ENCODE measurements at regions not wholly inside any gene's neighbourhood (a gene's known extent, or its start where the extent isn't known, plus 50 kb on each side); places are given as distances from the start of the nearest gene placed in this dataset.

- no peak for FAIRE-seq
- H3K36me3 ChIP-seq (ENCODE audit: control insufficient read depth in 2 of 3, insufficient read depth in 3 of 3, low read length in 3 of 3), result no peaks in the 10 kb centered on the region
- TF ChIP-seq, protein P1, sequence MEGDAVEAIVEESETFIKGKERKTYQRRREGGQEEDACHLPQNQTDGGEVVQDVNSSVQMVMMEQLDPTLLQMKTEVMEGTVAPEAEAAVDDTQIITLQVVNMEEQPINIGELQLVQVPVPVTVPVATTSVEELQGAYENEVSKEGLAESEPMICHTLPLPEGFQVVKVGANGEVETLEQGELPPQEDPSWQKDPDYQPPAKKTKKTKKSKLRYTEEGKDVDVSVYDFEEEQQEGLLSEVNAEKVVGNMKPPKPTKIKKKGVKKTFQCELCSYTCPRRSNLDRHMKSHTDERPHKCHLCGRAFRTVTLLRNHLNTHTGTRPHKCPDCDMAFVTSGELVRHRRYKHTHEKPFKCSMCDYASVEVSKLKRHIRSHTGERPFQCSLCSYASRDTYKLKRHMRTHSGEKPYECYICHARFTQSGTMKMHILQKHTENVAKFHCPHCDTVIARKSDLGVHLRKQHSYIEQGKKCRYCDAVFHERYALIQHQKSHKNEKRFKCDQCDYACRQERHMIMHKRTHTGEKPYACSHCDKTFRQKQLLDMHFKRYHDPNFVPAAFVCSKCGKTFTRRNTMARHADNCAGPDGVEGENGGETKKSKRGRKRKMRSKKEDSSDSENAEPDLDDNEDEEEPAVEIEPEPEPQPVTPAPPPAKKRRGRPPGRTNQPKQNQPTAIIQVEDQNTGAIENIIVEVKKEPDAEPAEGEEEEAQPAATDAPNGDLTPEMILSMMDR (IDR thresholded peaks at IDR 0.05; ENCODE audit: borderline replicate concordance, extremely low read depth, insufficient read depth), result no peak
- H3K4me3 ChIP-seq (ENCODE audit: low read length in 3 of 3), result no peak overlapping the region
- H3K27ac ChIP-seq (ENCODE audit: low read depth in 2 of 2, low read length in 2 of 2), result no peak overlapping the region
- intact Hi-C loops (cut with DNase I), result no loop called here
- no peak for DNase-seq
- H3K9ac ChIP-seq (ENCODE audit: low read length in 3 of 3), result no peak overlapping the region
- no peaks in the 10 kb centered on the region for H3K27me3 ChIP-seq (ENCODE audit: control insufficient read depth, insufficient read depth, low read length)
- no peaks in the 10 kb centered on the region for H3K4me1 ChIP-seq (ENCODE audit: control insufficient read depth in 2 of 3, insufficient read depth in 2 of 3, low read depth in 1 of 3, low read length in 3 of 3)
- peaks cover 0 to 2% (median 0%) of the 10 kb centered on the region in 3 donors for H3K9me3 ChIP-seq (ENCODE audit: control insufficient read depth in 2 of 3, insufficient read depth in 1 of 3, low read length in 3 of 3)
These were observed 203.6 kb downstream of the WNT5A start for GRCh38 chr3:55283441-55283925.

- DNase-seq (peak in 1 of 5 donors; percentile 24), FAIRE-seq (no peak)
- Histone ChIP-seq H3K9ac (ENCODE audit: low read length in 3 of 3) (no peak overlapping the region), H3K36me3 (ENCODE audit: control insufficient read depth in 2 of 3, insufficient read depth in 3 of 3, low read length in 3 of 3) (no peaks in the 10 kb centered on the region), H3K4me3 (ENCODE audit: low read length in 3 of 3) (no peak overlapping the region), H3K27me3 (ENCODE audit: control insufficient read depth, insufficient read depth, low read length) (no peaks in the 10 kb centered on the region), H3K4me1 (ENCODE audit: control insufficient read depth in 2 of 3, insufficient read depth in 2 of 3, low read depth in 1 of 3, low read length in 3 of 3) (no peaks in the 10 kb centered on the region), H3K9me3 (ENCODE audit: control insufficient read depth in 2 of 3, insufficient read depth in 1 of 3, low read length in 3 of 3) (peaks cover 0 to 2% (median 0%) of the 10 kb centered on the region in 3 donors), H3K27ac (ENCODE audit: low read depth in 2 of 2, low read length in 2 of 2) (no peak overlapping the region)
- TF ChIP-seq, protein P1 (IDR thresholded peaks at IDR 0.05; ENCODE audit: borderline replicate concordance, extremely low read depth, insufficient read depth), result no peak
- intact Hi-C loops (cut with DNase I), result no loop called here
These were observed 204.1 kb downstream of the WNT5A start for GRCh38 chr3:55282994-55283393.

DNA sequence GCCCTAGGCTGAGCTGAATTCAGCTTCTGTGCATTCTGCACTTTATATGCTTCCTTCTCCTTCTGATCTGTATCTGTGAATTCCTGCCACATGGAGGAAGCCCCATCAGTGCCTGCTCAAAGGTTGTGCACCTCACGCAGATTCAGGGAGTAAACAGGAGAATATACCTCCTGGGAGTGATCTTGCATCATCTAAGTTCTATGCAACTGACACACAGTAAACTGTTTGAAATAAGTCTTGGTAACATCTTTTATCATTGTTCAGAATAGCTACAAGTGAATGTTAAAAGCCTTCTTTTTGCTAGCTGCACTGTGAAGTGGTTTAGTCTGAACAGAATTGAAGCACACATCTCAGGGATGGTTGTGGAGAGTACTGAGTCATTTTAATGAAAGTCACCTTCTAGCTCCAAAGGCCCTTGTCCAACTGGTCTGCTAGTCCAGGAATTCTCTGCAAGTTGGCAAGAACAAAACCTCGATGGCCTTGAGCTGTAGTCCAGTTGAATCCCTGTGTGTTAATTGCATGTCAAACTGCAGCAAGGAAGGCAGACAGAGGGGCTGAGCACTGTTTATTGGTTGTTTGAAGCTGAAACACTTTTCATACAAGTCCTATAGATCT lies 215.0 kb downstream of the WNT5A start:
- Histone ChIP-seq H3K27ac (ENCODE audit: low read depth in 2 of 2, low read length in 2 of 2) (no peak overlapping the region), H3K4me3 (ENCODE audit: low read length in 3 of 3) (no peak overlapping the region), H3K9ac (ENCODE audit: low read length in 3 of 3) (no peak overlapping the region), H3K36me3 (ENCODE audit: control insufficient read depth in 2 of 3, insufficient read depth in 3 of 3, low read length in 3 of 3) (no peaks in the 10 kb centered on the region), H3K27me3 (ENCODE audit: control insufficient read depth, insufficient read depth, low read length) (no peaks in the 10 kb centered on the region), H3K9me3 (ENCODE audit: control insufficient read depth in 2 of 3, insufficient read depth in 1 of 3, low read length in 3 of 3) (no peaks in the 10 kb centered on the region), H3K4me1 (ENCODE audit: control insufficient read depth in 2 of 3, insufficient read depth in 2 of 3, low read depth in 1 of 3, low read length in 3 of 3) (no peaks in the 10 kb centered on the region)
- no peak for DNase-seq
- intact Hi-C loops (cut with DNase I), result no loop called here
- no peak for FAIRE-seq
- TF ChIP-seq, protein P1 (IDR thresholded peaks at IDR 0.05; ENCODE audit: borderline replicate concordance, extremely low read depth, insufficient read depth), result no peak

DNA sequence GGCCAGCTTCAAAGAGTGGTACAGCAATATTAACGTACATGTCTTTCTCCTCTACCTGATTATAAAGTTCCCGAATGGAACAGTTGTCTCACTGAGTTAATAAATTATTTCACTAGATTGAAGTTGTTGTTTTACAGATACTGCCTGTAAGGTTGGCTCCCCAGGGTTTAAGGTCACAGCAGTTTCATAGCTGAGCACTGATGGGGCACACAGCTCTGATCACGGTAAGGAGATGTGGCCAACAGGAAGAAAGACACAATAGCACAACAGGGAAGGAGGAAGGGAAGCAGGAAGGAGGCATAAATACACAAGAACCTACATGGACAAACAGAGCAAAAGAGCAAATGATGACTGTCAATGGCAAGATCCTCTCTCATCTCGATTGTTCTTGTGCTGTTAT lies 215.6 kb downstream of the WNT5A start:
- no peak for DNase-seq

More for the DNA sequence above, 215.6 kb downstream of the WNT5A start:
- Histone ChIP-seq H3K27ac (ENCODE audit: low read depth in 2 of 2, low read length in 2 of 2) (no peak overlapping the region), H3K9me3 (ENCODE audit: control insufficient read depth in 2 of 3, insufficient read depth in 1 of 3, low read length in 3 of 3) (no peaks in the 10 kb centered on the region), H3K36me3 (ENCODE audit: control insufficient read depth in 2 of 3, insufficient read depth in 3 of 3, low read length in 3 of 3) (no peaks in the 10 kb centered on the region), H3K4me3 (ENCODE audit: low read length in 3 of 3) (no peak overlapping the region), H3K9ac (ENCODE audit: low read length in 3 of 3) (no peak overlapping the region), H3K27me3 (ENCODE audit: control insufficient read depth, insufficient read depth, low read length) (no peaks in the 10 kb centered on the region), H3K4me1 (ENCODE audit: control insufficient read depth in 2 of 3, insufficient read depth in 2 of 3, low read depth in 1 of 3, low read length in 3 of 3) (no peaks in the 10 kb centered on the region)
- FAIRE-seq, result no peak
- TF ChIP-seq, protein P1 (IDR thresholded peaks at IDR 0.05; ENCODE audit: borderline replicate concordance, extremely low read depth, insufficient read depth), result no peak
- intact Hi-C loops (cut with DNase I), result no loop called here
